ENCODE measurements at regions not wholly inside any gene's neighbourhood (a gene's known extent, or its start where the extent isn't known, plus 50 kb on each side); places are given as distances from the start of the nearest gene placed in this dataset.

DNA sequence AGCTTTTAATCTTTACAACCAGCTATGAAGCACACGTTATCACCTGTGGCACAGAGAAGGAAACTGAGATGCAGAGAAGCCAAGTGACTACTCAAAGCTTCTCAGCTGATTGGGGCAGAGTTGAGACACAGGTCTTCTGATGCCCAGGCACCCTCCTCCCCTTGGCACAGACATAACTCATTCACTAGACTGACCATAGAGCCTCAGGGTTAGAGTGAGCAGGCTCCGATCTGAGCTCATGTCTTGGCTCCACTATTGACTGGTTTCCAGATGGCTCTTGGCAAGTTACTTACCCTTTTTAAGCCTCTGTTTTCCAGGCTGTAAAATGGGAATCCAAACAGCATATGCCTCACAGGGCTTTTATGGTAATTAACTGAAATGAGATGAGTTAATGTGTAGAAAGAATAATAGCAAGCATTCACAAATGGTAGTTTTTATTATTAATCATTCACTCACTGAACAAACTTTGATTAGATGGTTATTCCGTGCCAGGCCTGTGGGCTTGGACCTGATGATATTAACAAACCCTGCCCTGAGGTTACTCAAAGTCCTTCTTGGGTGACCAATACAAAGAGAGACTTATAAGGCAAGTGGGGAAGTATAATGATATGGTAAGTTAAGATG is 184.3 kb downstream of the ANXA2 start:
- DNase-seq (ENCODE audit: low read depth) = no peak

DNA sequence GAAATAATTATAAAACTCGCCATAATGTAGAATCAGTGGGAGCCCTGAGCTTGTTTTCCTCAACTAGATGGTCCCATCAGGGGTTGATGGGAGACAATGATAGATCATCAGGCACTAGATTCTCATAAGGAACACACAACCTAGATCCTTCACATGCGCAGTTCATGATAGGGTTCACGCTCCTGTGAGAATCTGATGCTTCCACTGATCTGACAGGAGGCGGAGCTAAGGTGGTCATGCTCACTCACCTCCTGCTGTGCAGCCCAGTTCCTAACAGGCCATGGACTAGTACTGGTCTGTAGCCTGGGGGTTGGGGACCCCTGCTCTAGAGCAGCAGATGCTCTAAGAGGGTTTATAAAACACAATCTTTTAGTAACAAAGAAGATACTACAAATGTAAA is 183.6 kb downstream of the ANXA2 start:
- DNase-seq (ENCODE audit: low read depth) = no peak

DNA sequence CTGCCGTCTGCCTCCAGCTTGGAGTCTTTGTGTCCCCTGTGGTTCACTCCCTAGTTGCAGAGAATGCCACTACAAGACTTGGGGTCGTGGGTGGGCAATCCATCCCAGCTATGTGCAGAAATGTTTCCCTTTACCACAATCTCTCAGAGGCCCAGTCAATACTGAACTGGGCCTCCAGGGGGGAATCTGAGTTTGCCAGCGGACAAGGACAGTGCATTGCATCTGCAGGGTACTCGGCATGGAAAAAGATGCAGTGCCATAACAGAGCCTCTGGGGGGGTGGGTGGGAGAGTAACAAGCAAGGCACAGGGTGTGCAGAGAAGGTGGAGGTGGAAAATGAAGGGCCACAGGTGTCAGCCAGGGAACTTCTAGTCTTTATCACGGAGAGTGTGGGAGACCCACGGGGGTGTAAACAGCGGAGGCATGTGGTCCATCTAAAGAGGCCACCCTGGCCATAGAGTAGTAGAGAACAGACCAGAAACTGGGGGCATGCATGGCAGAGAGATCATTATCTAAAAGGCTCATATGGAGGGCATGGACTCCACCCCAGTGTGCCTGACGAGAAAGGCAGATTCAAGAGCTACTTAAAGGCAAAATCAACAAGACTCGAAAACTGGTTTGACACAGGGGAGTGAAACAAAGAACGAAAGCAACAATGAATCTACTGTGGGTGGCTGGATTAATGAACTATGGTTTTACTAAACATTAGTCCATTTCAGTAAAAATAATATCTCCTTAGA is 182.4 kb downstream of the ANXA2 start:
- no peak for DNase-seq (ENCODE audit: low read depth)

DNA sequence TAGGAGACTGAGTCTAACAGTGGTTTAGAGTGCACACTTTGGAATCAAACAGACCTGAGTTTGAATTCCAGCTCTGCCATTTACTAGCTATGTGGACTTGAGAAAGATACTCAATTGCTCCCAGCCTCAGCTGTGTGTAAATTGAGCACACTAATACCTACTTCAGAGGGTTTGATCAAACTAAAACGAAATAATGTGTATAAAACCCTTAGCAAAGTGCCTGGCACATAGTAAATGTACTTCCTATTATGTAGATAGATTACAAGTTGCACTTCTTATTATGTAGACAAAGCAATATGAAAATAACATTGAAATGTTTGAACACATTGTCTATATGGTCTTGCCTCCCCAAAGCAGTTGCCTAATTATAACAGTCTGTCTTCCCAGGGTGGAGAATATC is 180.6 kb downstream of the ANXA2 start:
- DNase-seq (ENCODE audit: low read depth) = no peak

DNA sequence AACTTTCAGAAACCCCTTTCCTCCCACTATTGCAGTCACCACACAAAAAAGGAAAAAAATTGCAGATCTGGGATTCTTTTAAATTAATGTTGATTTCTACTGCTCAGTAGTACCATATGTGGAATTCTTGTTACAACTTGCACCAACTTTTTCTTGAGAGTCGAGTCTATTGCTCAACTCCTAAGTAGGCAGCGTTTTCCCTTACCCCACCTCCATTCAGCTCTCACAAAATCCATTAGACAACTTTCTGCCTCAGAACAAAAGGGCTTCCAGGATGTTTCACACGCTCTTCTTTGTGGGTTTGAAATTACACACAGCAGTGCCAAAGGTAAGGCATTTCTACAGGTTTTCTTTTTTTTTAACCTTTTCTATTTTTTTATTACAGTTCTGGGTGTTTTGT is 179.5 kb downstream of the ANXA2 start:
- DNase-seq (ENCODE audit: low read depth) = no peak

DNA sequence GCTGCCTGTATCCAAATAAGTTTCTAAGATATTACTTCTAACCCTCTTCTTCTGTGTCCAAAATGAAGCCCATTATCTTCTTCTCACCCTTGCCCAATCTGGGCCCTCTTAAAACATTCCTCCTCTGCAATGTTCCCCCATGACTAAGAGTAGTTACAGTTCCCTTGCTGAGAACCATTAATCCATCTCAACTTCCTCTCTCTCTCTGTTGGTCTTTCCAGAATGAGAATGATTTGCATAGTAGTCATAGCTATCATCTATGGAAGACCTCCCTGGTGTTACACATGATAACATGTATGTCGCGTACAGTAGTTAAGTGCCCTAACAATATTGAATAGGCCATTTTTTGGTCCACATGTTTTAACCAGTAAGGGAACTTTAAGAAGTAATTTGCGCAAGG is 177.9 kb downstream of the ANXA2 start:
- DNase-seq (ENCODE audit: low read depth) = no peak

DNA sequence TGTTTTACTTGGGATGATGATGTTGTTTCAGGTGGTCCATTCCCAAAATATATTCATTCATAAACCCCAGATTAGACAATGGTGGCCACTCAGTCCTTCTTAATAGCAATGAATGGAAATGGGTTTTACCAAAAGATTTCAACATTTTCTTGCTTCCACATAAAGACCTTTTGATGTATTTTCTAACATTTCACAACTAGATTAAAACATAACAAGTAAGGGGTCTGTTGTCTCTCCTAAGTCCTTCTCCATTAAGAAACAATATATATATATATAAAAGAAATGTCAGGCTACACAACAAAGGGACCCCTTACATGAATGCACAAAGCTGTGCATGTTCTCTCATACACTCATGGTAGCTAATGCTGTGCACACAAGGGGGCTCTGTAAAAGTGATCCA is 176.4 kb downstream of the ANXA2 start:
- no peak for DNase-seq (ENCODE audit: low read depth)

DNA sequence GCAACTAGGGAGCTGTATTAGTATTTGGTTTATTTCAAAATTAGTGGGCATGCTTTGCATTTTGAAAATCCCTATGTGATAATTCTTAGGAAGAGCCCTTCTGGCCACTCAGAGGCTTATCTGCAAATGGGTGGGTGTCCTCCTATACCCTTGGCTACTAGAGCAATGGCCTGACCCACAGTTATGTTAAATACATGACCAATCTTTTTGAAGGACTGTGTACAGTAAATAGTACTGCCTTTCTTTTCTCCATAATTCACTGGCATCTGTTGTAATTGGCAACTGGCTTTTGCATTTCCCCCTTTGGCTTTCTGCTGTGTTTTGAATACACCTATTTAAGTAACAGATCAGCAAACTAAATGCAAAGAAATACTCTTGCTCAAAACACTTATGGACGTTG is 175.4 kb downstream of the ANXA2 start:
- no peak for DNase-seq (ENCODE audit: low read depth)

DNA sequence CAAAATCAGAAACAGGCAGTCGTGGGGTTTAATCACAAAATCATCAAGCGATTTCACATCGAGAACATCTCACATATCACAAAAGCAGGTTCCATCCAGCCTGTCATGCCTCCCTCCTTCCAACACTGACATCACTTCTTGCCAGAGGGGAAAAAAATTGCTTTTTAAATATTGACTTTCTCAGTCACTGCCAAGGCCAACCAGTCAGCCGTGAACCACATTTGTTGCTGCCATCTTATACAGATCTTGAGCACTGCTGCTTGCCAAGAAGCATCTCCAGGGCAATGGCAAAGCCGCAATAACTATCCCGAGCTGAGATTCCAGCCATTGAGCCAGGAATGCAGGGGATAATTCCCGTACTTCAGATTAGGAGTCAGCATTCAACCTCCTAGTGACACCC is 174.6 kb downstream of the ANXA2 start:
- no peak for DNase-seq (ENCODE audit: low read depth)

DNA sequence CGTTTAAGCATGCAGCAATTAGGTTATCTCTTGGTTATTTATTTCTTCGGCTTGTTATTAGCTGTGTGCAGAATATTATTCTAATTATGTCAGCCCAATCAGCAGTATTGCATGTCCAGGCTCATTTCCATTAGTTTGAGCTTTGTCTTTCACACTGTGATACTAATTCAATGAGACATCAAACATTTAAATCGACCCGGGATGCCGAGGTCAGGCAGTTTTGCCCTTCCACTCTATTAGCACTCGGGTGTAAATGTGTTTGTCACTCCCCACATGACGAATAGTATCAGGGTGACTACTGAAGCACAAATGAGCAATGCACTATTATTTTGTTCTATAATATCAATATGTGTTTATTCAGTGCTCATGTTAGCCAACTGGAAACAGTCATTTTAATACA is 170.9 kb downstream of the ANXA2 start:
- DNase-seq (ENCODE audit: low read depth) = no peak

DNA sequence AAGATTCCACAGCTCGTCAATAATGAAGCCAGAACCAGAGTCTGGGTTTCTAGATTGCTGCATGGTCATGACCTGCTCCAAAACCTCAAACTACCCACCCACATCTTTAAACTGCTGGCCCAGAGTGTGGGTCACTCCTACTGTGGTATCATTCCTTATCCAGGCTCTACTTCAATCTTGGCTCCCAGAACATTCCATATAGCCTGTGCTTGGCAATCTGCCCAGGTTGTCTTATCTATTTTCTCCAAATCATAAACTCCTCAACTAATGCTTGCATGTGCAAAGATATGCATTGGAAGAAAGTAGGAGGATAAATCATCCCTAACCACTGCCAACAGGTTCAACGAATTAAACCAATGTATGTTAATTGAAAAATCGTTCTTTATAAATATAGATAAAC is 169.7 kb downstream of the ANXA2 start:
- no peak for DNase-seq (ENCODE audit: low read depth)

DNA sequence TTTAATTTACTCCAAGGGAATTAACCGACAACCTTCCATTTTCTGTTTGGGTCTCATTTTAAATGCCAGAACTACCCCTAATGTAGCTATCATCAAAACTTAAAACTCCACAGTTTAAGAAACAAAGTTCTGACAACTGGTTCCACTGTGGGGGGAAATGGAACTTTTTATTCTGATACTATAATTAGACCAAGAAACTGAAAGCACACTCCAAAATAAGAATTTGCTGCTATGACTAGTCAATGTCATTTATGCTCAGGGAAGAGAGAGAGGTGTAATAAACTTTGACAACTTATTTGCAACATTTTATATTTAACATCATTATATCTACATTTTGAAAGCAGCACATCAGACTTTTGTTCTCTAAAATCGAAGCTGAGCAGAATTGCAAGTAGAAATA is 169.2 kb downstream of the ANXA2 start:
- no peak for DNase-seq (ENCODE audit: low read depth)

DNA sequence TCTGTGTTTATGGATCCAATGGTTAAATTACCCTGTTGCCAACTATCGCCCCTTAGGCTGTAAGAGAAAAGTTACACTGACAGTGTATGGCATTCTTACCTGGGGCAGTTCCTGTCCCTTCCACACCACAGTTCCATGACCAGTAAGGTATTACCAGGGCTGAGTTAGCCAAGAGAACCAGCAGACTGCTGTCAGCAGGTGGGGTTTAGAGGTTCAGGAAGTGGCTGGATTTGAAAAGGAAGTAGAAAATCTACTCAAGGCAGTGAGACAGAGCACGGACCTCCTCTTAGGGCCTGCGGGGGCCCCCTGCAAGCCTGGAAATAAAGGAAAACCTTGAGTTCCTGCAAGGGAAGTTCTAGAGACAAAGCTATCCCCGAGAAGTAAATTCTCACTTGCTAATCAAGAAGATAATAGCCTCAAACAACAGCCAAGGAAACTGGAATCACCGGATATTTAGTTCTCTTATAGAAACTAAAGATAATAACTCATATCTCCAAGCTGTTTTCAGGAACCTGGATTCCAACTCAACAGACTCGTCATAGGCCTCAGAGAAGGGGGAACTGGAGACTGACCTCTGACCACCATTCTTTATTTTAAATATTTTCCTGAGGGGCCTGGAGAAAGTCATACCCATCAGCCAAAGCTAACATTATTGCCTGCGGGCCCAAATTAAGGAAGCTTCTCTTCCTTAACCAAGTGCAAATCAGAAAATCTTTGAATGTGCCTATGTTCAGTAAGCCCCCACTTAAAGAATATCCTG is 161.7 kb downstream of the ANXA2 start:
- no peak for DNase-seq (ENCODE audit: low read depth)

DNA sequence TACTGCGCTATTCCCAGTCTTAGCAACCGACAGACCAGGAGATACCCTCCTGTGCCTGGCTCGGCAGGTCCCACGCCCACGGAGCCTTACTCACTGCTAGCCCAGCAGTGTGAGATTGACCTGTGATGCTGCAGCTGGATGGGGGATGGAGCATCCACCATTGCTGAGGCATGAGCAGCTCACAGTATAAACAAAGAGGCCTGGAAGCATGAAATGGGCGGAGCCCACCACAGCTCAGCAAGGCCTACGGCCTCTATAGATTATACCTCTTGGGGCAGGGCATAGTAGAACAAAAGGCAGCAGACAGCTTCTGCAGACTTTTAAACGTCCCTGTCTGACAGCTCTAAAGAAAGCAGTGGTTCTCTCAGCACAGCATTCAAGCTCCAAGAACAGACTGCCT is 160.3 kb downstream of the ANXA2 start:
- DNase-seq (ENCODE audit: low read depth) = no peak

DNA sequence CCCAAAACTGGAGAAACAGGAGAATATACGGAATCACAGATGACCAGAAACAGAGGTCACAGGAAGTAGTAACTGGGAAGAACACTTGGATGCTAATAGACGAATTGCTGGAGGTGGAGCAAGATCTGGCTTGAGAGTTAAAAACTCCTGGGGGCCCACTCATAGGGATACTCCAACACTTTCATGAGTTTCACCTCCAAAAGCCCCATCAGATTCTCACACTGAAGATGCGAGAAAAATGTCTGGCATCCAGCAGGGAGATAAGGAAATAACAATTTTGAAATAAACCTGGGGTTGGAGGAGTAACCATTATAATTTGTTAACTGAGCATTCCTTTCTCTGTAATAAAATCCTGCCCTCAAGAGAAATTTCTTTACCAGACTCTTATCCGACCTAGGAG is 154.0 kb downstream of the ANXA2 start:
- DNase-seq (ENCODE audit: low read depth) = no peak

DNA sequence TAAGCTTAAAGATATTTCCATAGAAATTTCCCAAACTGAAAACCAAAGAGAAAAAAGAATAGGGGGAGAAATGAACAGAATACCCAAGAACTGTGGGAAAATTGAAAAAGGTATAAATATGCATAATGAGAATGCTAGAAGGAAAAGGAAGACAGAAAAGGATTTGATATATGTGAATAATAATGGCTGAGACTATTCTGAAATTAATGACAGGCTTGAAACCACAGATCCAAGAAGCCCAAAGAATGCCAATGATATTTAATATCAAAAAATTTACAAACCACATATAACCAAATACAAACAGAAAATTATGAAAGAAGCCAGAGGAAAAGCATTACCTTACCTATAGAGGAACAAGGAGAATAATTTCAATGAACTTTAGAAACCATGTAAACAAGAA is 153.0 kb downstream of the ANXA2 start:
- no peak for DNase-seq (ENCODE audit: low read depth)

DNA sequence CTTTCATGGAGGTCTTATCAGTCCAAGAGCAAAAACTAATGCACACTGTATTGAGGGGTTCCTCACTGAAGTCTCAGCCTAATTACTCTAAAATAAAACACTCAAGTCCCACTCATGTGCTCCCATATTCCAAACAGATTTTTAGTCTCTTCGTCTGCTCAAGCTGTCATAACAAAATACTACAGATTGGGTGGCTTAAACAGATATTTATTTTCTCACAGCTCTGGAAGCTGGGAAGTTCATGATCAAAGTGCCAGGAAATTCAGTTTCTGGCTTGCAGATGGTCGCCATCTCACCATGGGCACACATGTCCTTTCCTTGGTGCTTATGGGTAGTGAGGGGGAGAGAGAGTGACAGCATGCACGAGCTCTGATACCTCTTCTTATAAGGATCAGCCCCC is 147.5 kb downstream of the ANXA2 start:
- no peak for DNase-seq (ENCODE audit: low read depth)

DNA sequence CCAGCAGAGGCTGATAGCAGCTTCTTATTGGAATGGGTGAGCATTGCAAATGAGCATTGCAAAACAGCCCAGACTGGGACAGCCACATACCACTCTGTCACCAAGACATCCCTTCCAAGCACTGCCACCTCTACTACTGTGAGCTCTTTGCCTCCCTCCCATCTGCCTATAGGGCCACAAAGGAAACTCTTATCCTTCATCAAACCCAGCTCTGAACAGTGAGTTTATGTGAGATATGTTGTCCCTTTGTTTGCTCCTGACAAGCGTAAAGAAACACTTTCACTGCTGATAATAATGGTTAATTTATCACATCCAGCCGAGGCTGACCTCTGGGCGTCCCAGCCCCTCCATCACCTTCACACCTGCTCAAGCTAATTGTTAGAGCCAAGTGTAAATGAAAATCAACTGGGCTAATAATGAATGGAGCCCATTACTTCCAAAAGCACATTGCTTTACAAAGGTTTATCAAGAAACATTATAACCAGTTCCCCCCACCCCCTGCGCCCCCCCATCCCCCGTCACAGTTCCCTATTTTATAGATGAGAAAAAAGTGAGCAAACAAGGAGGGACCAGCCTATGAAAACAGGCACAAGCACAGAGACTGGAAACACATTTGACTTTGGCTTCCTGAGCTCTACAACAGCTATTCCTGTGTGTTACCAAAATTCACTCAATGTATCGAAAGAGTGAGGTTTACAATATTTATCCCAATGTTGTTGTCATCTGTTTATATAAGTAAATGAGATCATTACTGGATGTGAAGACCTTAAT is 146.3 kb downstream of the ANXA2 start:
- no peak for DNase-seq (ENCODE audit: low read depth)

DNA sequence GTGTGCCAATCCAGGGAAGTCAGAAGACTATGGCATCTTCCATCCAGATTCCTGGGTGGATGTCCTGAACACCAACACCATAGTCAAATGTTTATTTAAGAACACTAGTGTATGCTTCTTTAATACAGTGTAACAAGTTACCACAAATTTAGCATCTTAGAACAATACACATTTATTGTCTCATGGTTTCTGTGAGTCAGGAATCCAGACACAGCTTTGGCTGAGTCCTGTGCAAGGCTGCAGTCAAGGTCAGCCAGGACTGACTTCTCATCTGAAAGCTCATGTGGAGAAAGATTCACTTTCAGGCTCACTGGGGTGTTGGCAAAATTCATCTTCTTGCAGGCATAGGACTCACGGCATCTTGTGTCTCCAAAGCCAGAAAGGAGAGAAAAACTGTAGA is 143.4 kb downstream of the ANXA2 start:
- DNase-seq (ENCODE audit: low read depth) = no peak

DNA sequence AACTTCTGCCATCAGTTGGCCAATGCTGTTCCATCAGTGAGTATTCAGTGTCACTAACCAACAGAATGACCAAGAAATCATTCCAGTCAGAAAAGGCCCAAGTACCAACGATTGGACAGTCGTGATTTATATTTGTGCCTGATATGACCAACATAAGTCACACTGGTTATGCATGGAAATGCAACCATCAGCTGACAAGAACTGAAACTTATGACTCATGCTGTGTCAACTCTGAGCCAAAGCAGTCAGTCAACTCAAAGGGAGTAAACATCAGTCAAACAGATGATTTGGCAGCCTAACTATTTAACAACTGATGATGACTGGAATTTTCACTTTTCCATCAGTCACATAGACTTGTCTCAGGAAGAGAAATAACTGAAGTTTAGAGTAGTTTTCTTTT is 142.4 kb downstream of the ANXA2 start:
- peak; percentile 62 for DNase-seq (ENCODE audit: low read depth)

DNA sequence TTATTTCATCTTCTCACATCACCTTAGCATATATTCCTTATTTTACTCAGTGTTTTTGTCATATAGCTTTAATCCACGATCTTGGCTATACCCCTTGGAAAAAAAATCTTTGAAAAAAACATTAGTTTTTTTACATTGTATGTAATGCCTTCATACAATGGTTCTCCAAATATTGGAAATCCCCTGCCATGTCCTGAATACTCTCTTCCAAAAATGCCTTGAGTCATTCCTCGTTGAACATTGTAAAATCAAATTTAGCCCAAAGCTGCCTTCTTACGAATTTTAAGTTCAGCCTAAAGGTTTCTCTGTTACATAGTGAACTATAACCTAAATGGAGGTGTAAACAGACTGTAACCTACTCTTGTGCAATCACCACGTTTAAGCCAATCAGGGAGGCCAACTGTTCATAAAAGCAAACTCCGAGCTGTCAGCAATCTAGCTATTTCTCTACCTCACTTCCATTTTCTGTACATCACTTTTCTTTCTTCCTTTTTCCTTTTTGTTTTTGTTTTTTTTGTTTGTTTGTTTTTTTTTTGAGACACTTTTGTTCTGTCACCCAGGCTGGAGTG is 140.1 kb downstream of the ANXA2 start:
- DNase-seq (ENCODE audit: low read depth) = no peak

DNA sequence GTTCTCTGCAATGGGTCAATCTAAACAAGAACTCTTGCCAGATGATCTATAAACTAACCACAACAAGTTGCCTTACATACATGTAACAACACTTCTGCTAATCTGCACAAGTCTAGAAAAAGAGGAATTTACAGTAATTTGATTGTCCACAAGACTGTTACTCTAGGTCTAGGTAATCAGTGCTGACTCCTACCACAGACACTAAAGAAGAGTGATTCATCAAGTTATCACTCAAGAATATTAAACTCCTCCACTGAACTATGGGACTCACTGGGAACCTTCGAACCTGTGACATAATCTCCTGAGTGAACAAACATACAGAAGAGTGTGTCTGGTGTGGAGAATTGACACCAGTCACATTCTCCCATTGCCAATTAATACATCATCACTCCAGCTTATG is 138.3 kb downstream of the ANXA2 start:
- no peak for DNase-seq (ENCODE audit: low read depth)

Measured in RPMI7951 (cell line).